ENCODE measurements at regions not wholly inside any gene's neighbourhood (a gene's known extent, or its start where the extent isn't known, plus 50 kb on each side); places are given as distances from the start of the nearest gene placed in this dataset.
"Not testable (repeated sequence)": the region's sequence is repeated elsewhere in the genome, so short reads cannot be mapped to it uniquely, and the experiment has no call there.

DNA sequence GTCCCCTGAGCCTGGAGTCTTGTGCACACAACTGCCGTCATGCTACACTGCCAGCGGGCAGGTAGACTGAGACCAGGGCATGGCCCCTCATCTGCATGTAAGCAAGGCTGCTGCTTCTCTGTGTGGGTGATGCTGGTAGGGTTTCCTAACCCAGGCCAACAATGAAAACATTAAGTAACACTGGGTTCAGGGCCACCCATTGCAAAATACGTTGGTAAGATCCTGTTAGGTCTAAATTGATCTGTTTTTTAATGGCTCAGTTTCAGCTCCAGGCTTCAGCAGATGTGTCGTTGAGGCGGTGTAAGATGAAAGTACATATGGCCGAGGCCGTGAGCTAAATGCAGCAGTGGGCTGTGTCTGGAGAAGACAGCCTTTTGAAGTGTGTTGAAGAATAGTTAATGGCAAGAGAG is 383.4 kb downstream of the IRS2 start:
- H3K27me3 ChIP-seq (ENCODE audit: insufficient read depth, low read depth, severe bottlenecking), result no peaks in the 10 kb centered on the region
- no peak for DNase-seq
- H3K27ac ChIP-seq, result no peak overlapping the region
- no peaks in the 10 kb centered on the region for H3K36me3 ChIP-seq
- TF ChIP-seq, protein P1, sequence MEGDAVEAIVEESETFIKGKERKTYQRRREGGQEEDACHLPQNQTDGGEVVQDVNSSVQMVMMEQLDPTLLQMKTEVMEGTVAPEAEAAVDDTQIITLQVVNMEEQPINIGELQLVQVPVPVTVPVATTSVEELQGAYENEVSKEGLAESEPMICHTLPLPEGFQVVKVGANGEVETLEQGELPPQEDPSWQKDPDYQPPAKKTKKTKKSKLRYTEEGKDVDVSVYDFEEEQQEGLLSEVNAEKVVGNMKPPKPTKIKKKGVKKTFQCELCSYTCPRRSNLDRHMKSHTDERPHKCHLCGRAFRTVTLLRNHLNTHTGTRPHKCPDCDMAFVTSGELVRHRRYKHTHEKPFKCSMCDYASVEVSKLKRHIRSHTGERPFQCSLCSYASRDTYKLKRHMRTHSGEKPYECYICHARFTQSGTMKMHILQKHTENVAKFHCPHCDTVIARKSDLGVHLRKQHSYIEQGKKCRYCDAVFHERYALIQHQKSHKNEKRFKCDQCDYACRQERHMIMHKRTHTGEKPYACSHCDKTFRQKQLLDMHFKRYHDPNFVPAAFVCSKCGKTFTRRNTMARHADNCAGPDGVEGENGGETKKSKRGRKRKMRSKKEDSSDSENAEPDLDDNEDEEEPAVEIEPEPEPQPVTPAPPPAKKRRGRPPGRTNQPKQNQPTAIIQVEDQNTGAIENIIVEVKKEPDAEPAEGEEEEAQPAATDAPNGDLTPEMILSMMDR (IDR thresholded peaks at IDR 0.05; ENCODE audit: low read depth, low read length), result no peak
- H3K4me3 ChIP-seq (ENCODE audit: low read depth, low read length), result no peak overlapping the region
- H3K9me3 ChIP-seq (ENCODE audit: severe bottlenecking), result peaks cover 17% of the 10 kb centered on the region

DNA sequence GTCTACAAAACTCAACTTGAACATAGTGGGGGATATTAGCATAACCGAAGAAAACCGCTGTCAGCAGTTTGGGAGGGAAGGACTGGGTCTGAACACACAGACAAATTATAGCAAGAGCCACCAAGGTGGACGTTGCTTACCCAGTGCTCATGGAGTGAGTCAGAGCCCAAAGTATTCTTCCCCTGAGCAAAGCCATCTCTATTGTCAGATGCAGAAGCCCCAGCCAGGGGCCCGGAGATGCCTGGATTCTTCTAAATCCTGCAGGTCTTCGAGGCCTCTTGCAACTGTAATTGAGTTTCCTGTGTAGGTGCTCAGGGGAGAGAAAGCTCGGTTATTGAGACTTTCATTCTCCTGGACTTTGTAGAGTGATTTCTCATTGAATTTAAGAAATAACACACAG is 384.5 kb downstream of the IRS2 start:
- Histone ChIP-seq H3K27me3 (ENCODE audit: insufficient read depth, low read depth, severe bottlenecking) (no peaks in the 10 kb centered on the region), H3K4me3 (ENCODE audit: low read depth, low read length) (no peak overlapping the region), H3K9me3 (ENCODE audit: severe bottlenecking) (peaks cover 17% of the 10 kb centered on the region), H3K36me3 (no peaks in the 10 kb centered on the region), H3K27ac (no peak overlapping the region)
- DNase-seq, result no peak
- TF ChIP-seq, protein P1 (IDR thresholded peaks at IDR 0.05; ENCODE audit: low read depth, low read length), result no peak

DNA sequence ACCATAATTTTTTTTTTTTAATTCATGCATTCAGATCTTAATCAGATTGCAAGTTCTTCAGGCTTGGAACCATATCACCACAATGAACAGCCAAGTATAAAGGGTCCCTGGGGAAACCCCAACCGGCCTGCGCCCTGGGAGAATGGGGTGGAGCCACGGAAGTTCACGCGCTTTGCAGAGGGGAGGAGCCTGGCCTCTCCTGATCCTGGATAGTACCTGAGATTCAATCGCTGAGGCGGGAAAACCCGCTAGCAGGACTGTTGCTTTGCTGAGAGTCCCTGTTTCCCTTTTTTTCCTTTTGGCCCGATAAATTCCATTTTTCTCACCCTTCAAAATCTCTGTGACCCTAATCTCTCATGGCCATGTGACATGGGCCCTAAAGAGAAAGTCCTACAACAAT is 385.1 kb downstream of the IRS2 start:
- Histone ChIP-seq H3K9me3 (ENCODE audit: severe bottlenecking) (peaks cover 17% of the 10 kb centered on the region), H3K27ac (no peak overlapping the region)
- DNase-seq, result no peak

DNA sequence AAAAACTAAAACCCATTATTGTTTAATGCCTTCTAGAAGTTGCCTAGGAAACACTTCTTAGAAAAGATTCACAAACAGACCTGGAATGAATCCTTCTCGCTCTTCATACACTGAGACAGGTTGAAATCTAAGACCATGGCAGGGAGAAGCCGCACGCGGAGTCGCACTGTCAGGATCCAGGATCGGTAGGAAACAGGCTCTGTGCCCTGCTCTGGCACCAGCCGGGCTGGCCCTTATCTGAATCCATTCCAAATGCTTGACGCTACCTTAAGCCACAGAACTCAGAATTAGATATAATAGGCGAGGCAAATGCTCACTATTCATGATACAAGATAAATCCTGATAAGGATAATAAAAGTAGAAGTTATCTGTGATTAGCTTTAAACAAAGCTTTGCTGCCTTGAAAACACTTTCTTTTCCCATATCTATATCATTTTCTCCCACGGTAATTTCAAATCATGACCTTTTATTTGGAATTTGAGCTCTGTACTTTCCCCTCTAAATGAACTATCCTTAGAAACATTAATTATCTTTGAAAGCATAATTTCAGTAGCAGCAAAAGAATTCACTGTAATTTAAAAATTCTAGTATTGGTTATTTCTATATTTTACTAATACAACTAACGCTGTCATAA is 385.6 kb downstream of the IRS2 start:
- no peak for DNase-seq
- no peak overlapping the region for H3K27ac ChIP-seq

More for the DNA sequence above, 385.1 kb downstream of the IRS2 start:
- Histone ChIP-seq H3K36me3 (no peaks in the 10 kb centered on the region), H3K27me3 (ENCODE audit: insufficient read depth, low read depth, severe bottlenecking) (no peaks in the 10 kb centered on the region), H3K4me3 (ENCODE audit: low read depth, low read length) (no peak overlapping the region)
- TF ChIP-seq, protein P1 (IDR thresholded peaks at IDR 0.05; ENCODE audit: low read depth, low read length), result no peak

DNA sequence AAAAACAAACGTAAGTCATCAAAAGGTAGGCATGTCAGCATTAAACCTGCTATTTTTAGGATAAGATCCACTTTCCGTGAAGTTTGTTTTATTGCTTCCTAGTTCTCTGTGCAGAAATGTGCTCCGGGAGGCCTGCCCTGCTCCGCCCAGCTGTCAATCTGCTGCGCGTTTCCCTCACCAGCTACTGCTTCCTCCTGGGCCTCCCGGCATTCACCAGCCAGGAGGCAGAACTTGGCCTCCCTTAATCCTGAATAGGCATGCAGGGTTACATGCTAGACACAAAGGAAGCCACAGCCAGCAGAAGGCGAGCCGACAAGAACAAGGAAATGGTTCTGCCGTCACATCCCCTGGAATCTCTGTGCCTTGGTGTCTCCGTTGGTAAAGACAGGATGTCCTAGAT is 386.2 kb downstream of the IRS2 start:
- TF ChIP-seq, protein P1 (IDR thresholded peaks at IDR 0.05; ENCODE audit: low read depth, low read length), result no peak
- peaks cover 17% of the 10 kb centered on the region for H3K9me3 ChIP-seq (ENCODE audit: severe bottlenecking)
- no peaks in the 10 kb centered on the region for H3K36me3 ChIP-seq
- no peak overlapping the region for H3K27ac ChIP-seq
- no peaks in the 10 kb centered on the region for H3K27me3 ChIP-seq (ENCODE audit: insufficient read depth, low read depth, severe bottlenecking)
- no peak for DNase-seq
- H3K4me3 ChIP-seq (ENCODE audit: low read depth, low read length), result no peak overlapping the region

More for the DNA sequence above, 385.6 kb downstream of the IRS2 start:
- peaks cover 17% of the 10 kb centered on the region for H3K9me3 ChIP-seq (ENCODE audit: severe bottlenecking)
- H3K36me3 ChIP-seq, result no peaks in the 10 kb centered on the region
- TF ChIP-seq, protein P1 (IDR thresholded peaks at IDR 0.05; ENCODE audit: low read depth, low read length), result no peak
- no peaks in the 10 kb centered on the region for H3K27me3 ChIP-seq (ENCODE audit: insufficient read depth, low read depth, severe bottlenecking)
- H3K4me3 ChIP-seq (ENCODE audit: low read depth, low read length), result no peak overlapping the region

DNA sequence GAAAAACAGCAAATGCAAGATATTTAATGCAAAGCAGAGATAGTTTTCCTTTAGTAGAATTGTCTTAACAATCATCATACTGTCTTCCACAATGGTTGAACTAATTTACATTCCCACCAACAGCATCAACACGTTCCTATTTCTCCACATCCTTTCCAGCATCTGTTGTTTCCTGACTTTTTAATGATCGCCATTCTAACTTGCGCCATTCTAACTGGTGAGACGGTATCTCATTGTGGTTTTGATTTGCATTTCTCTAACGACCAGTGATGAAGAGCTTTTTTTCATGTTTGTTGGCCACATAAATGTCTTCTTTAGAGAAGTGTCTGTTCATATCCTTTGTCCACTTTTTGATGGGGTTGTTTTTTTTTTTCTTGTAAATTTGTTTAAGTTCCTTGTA is 388.3 kb downstream of the IRS2 start:
- not testable (repeated sequence) for H3K27me3 ChIP-seq (ENCODE audit: insufficient read depth, low read depth, severe bottlenecking); H3K27ac ChIP-seq; H3K9me3 ChIP-seq (ENCODE audit: severe bottlenecking); H3K36me3 ChIP-seq; H3K4me3 ChIP-seq (ENCODE audit: low read depth, low read length); DNase-seq
